Sigmoid colon (tissue), 6 donors: ENCODE measurements at regions not wholly inside any gene's neighbourhood (a gene's known extent, or its start where the extent isn't known, plus 50 kb on each side); places are given as distances from the start of the nearest gene placed in this dataset.

Experiments
- DNase-seq: peaks from one replicate; pipeline ENCODE4 v3.0.0-alpha.2; 2019
- H3K27ac ChIP-seq, 4 donors: fragments of 200-600 bp; sonication (generic); one replicate each; pipeline ENCODE4 v1.5.1; 2016 to 2019; ENCODE audit warnings: mild to moderate bottlenecking in 1 of 4
- H3K27me3 ChIP-seq, 3 donors: fragments of 200-600 bp; sonication (generic); one replicate each; pipeline ENCODE4 v1.5.1; 2019; ENCODE audit warnings: mild to moderate bottlenecking in 1 of 3
- H3K36me3 ChIP-seq, 4 donors: fragments of 200-600 bp; sonication (generic); one replicate each; pipeline ENCODE4 v1.5.1; 2016 to 2019
- H3K4me1 ChIP-seq, 4 donors: fragments of 200-600 bp; sonication (generic); one replicate each; pipeline ENCODE4 v1.5.1; 2017 to 2019
- H3K4me3 ChIP-seq, 4 donors: fragments of 200-600 bp; sonication (generic); one replicate each; pipeline ENCODE4 v1.5.1; 2017 to 2019; ENCODE audit warnings: mild to moderate bottlenecking in 2 of 4, moderate library complexity in 1 of 4
- H3K9me3 ChIP-seq, 4 donors: fragments of 200-600 bp in 3 of 4; sonication (generic) in 3 of 4; one replicate each; pipeline versions ENCODE4 v1.5.1 to v1.6.1; 2013 to 2019
- CTCF ChIP-seq, 4 experiments: fragments of 450-650 bp in 3 of 4; fragments of 200-600 bp in 1 of 4; IDR thresholded peaks; one replicate each; pipeline ENCODE4 v1.5.1; 2016 to 2019; ENCODE audit warnings: antibody characterized with exemption in 4 of 4, mild to moderate bottlenecking in 3 of 4, moderate library complexity in 2 of 4
- EP300 ChIP-seq, 4 donors: sonication (generic); formaldehyde crosslinking; IDR thresholded peaks; one replicate each; pipeline ENCODE4 v1.6.1; 2017; ENCODE audit warnings: antibody characterized with exemption in 4 of 4
- POLR2A ChIP-seq, 2 donors: fragments of 450-650 bp; IDR thresholded peaks; one replicate each; pipeline ENCODE4 v1.6.1; 2016; ENCODE audit warnings: antibody characterized with exemption in 2 of 2, mild to moderate bottlenecking in 2 of 2, moderate library complexity in 2 of 2
- POLR2AphosphoS5 ChIP-seq, 4 donors: sonication (generic); formaldehyde crosslinking; IDR thresholded peaks; one replicate each; pipeline ENCODE4 v1.6.1; 2017; ENCODE audit warnings: antibody characterized with exemption in 4 of 4
- WGBS, 2 donors: extraction: QIAGEN DNeasy Blood & Tissue Kit; methylation state at CpG; one replicate each; pipeline ENCODE4 v1.1.7; 2013; 5-methylcytosine and 5-hydroxymethylcytosine counted together
- intact Hi-C: fragments of 100-400 bp; cut with DNase I; formaldehyde crosslinking; loops from one replicate; pipeline ENCODE4 v1.15.1; 2023
- donor health status: healthy with polysubstance abuse.
- donor health status: healthy.

DNA sequence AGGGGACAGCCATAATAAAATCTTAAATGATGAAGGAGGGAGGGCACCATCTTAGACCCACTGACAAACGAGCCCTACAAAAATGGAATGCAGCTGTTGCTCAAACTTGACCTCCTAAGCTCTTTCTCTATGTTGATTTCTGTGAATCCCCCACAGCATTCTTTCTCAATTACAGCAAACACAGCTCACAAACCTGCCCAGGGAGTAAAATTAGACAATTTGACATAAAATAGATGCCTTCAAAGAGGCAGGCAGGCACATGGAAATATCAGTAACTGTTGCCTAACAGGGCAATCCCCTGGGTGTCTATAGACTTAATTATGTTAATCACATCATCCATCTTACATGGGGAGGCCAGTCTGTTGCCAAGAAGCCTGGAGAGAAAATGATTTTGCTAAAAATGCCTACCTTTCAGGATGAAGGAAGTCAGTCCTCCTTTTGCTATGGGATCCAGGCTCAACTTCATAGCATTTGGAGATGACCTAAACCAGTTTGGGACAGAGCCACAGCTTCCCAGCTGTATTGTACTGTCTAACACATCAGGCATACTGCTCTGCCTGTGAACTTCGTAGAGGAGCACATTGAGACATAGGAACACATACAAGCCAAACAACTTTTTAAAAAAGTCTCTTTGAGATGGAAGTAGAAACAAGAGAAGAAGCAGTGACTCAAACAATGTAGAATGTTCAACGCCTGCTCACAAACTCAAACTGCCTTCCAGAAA lies 1177.4 kb downstream of the SORCS1 start:
- Histone ChIP-seq H3K4me1 (no peaks in the 10 kb centered on the region), H3K27ac (no peak overlapping the region), H3K9me3 (no peaks in the 10 kb centered on the region), H3K27me3 (no peaks in the 10 kb centered on the region), H3K4me3 (no peak overlapping the region), H3K36me3 (no peaks in the 10 kb centered on the region)
- 58 to 64% methylated on average over 3 of the region's 3 CpGs for WGBS, 2 donors
- no peak for TF ChIP-seq POLR2AphosphoS5 (IDR thresholded peaks at IDR 0.05)
- no peak for TF ChIP-seq EP300 (IDR thresholded peaks at IDR 0.05)
- no peak for TF ChIP-seq POLR2A (IDR thresholded peaks at IDR 0.05)
- TF ChIP-seq CTCF (IDR thresholded peaks at IDR 0.05) = no peak
- intact Hi-C loops = no loop called here
- DNase-seq = no peak

GRCh38 chr10:105986486-105986885 lies 1178.0 kb downstream of the SORCS1 start:
- Histone ChIP-seq H3K27me3 (no peaks in the 10 kb centered on the region), H3K36me3 (no peaks in the 10 kb centered on the region), H3K27ac (no peak overlapping the region), H3K9me3 (no peaks in the 10 kb centered on the region), H3K4me3 (no peak overlapping the region), H3K4me1 (no peaks in the 10 kb centered on the region)
- WGBS, 2 donors = 67 to 75% methylated on average over 2 of the region's 2 CpGs
- DNase-seq = no peak
- intact Hi-C loops = no loop called here
- TF ChIP-seq POLR2A (IDR thresholded peaks at IDR 0.05) (no peak), EP300 (IDR thresholded peaks at IDR 0.05) (no peak)

DNA sequence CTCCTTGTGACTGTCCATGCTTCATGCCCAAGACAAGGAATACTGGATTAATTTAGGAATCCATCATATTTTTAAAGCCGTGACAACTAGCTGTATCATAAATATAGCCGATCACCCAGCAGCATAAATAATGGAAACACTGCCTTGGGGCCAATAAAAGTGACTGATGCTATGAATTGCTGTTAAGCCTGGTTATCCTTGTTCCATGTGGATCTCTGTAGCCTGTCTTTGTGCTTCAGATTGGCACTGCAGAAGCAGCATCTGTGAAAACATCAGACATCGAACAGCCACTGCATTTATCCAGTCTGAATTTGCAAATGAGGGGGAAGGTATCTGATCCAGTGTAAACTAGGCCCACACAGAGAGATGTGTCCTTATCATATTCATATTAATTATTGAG lies 1181.8 kb downstream of the SORCS1 start:
- no peaks in the 10 kb centered on the region for H3K9me3 ChIP-seq
- no peaks in the 10 kb centered on the region for H3K27me3 ChIP-seq
- no peak overlapping the region for H3K4me3 ChIP-seq
- no peak for DNase-seq
- no peaks in the 10 kb centered on the region for H3K36me3 ChIP-seq
- no peak overlapping the region for H3K27ac ChIP-seq
- no peak for TF ChIP-seq POLR2AphosphoS5 (IDR thresholded peaks at IDR 0.05)
- no peak for TF ChIP-seq CTCF (IDR thresholded peaks at IDR 0.05)
- no peak for TF ChIP-seq EP300 (IDR thresholded peaks at IDR 0.05)
- TF ChIP-seq POLR2A (IDR thresholded peaks at IDR 0.05) = no peak
- no peaks in the 10 kb centered on the region for H3K4me1 ChIP-seq
- intact Hi-C loops = no loop called here
- 81 to 82% methylated on average over 3 of the region's 3 CpGs for WGBS, 2 donors

DNA sequence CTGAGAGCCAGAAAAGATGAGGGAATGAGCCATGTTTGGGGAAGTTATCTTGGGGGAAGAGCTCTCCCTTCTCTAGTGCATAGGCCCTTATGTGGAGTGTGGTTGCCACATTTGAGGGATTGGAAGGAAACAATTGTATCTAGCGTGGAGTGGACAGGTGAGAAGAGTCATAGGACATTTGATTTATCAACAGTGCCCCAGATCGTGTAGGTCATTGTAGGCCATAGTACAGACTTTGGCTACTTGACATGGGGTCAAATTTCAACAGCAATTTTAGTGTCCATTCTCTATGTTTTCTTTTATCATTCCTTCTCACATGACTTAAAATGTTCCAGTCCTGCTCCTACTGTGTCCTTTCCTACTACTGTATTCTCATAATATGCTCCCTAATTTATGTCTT lies 1182.8 kb downstream of the SORCS1 start:
- DNase-seq = no peak
- Histone ChIP-seq H3K27ac (no peak overlapping the region), H3K4me1 (no peaks in the 10 kb centered on the region), H3K4me3 (no peak overlapping the region), H3K36me3 (no peaks in the 10 kb centered on the region), H3K9me3 (no peaks in the 10 kb centered on the region), H3K27me3 (no peaks in the 10 kb centered on the region)
- intact Hi-C loops = no loop called here
- WGBS, 2 donors = 64 to 81% methylated on average over 2 of the region's 2 CpGs
- TF ChIP-seq POLR2A (IDR thresholded peaks at IDR 0.05) (no peak), CTCF (IDR thresholded peaks at IDR 0.05) (no peak), EP300 (IDR thresholded peaks at IDR 0.05) (no peak), POLR2AphosphoS5 (IDR thresholded peaks at IDR 0.05) (no peak)

DNA sequence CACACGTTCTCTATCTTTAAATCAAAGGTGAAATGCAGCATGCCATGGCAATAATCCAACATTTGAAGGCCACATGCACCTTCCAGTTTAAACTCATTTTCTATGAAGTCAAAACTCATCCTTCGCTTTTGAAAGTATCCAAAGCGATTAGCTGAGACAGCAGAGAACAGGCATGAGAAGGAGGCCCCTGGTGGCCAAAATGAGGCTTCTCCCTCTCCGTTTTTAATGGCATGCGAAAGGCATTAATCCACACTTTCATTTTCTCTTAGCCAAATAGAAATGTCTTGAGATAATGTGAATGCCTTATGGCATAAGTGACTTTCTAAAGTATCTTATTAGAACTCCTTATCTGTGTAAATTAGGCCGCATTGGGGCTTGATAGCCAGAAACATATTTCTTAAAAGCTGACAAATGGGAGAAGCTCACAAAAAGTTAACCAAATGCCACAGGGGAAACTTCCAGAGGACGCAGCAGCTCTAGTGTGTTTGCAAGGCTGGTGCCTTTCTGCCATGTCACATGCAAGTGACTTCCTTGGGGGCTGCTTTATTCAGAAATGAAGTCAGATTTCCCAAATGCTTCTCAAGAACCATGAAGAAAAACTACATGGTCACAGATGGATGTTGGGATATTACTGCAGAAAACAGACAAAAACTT lies 1189.6 kb downstream of the SORCS1 start:
- intact Hi-C loops = no loop called here
- peak in 2 of 4 experiments; percentile 60 to 68 for TF ChIP-seq CTCF (IDR thresholded peaks at IDR 0.05)
- TF ChIP-seq POLR2A (IDR thresholded peaks at IDR 0.05) = no peak
- H3K4me3 ChIP-seq = peak overlapping the region in 2 of 4 donors; percentile 24 to 27
- H3K27ac ChIP-seq = peak overlapping the region in 2 of 4 donors; percentile 22 to 40
- no peaks in the 10 kb centered on the region for H3K9me3 ChIP-seq
- DNase-seq = peak; percentile 64
- H3K4me1 ChIP-seq = peaks cover 0 to 3% (median 0%) of the 10 kb centered on the region in 4 donors
- 42 to 48% methylated on average over 7 of the region's 7 CpGs for WGBS, 2 donors
- H3K27me3 ChIP-seq = no peaks in the 10 kb centered on the region
- H3K36me3 ChIP-seq = no peaks in the 10 kb centered on the region
